HFF-Myc (cell line): ENCODE measurements at regions not wholly inside any gene's neighbourhood (a gene's known extent, or its start where the extent isn't known, plus 50 kb on each side); places are given as distances from the start of the nearest gene placed in this dataset.

Experiments used
- DNase-seq: peaks from one replicate; pipeline ENCODE4 v3.0.0-alpha.2; 2011; ENCODE audit warnings: low read depth; ENCODE audit errors: extremely low read depth
- H3K4me3 ChIP-seq: replicated peaks from 2 replicates; pipeline ENCODE4 v1.5.1; 2011; ENCODE audit warnings: low read depth, mild to moderate bottlenecking, control low read depth, low read length
- TF ChIP-seq, protein P1 (sequence below): IDR thresholded peaks from 2 replicates; pipeline ENCODE4 v1.5.1; 2012; ENCODE audit warnings: mild to moderate bottlenecking, low read depth, low read length, control low read depth; ENCODE audit errors: missing control alignments

- H3K4me3 ChIP-seq, result no peak overlapping the region
- no peak for DNase-seq
- TF ChIP-seq, protein P1, sequence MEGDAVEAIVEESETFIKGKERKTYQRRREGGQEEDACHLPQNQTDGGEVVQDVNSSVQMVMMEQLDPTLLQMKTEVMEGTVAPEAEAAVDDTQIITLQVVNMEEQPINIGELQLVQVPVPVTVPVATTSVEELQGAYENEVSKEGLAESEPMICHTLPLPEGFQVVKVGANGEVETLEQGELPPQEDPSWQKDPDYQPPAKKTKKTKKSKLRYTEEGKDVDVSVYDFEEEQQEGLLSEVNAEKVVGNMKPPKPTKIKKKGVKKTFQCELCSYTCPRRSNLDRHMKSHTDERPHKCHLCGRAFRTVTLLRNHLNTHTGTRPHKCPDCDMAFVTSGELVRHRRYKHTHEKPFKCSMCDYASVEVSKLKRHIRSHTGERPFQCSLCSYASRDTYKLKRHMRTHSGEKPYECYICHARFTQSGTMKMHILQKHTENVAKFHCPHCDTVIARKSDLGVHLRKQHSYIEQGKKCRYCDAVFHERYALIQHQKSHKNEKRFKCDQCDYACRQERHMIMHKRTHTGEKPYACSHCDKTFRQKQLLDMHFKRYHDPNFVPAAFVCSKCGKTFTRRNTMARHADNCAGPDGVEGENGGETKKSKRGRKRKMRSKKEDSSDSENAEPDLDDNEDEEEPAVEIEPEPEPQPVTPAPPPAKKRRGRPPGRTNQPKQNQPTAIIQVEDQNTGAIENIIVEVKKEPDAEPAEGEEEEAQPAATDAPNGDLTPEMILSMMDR, result no peak
These were observed 351.4 kb downstream of the MDFIC start for GRCh38 chr7:115273139-115273772.

DNA sequence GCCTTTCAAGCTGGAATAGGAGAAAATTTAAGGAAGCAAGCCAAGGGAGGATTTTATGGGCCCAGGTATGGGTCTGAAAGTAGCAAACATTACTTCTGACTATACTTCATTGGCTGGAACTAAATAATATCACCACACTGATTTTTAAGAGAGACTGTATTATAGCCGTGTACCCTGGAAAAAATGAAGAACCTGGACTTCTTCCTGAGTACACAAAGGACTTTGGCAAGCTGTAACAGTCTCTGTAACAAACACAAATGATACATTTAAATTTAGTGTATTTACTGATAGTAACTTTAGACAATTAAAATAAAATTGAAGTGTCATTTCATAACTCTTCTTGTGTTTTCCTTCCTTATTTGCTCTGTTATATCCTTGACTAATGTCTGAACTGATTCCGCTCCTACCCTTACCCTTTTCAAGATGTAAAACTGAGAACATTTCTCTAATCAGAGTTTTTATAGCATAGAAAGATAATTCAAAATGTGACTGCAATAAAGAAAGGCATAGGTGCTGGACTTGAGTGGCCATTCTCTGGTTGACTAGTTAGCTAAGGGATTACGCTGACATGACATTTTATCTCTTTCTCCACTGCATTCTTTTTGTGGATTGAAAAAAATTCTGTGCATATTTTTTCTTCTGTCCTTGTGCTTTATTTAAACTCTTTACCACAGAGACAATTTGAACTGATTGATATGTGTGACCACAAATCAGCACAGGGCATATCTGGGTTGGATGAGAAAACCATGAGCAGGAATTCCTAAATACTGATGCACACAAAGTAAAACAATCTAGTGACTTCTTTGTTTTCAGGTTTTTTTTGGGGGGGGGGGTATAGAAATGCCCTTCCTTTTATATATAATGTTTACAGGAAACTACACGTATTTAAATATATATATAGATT lies 349.7 kb downstream of the MDFIC start:
- TF ChIP-seq, protein P1, result no peak
- DNase-seq, result no peak

GRCh38 chr7:115269486-115269885 lies 347.6 kb downstream of the MDFIC start:
- TF ChIP-seq, protein P1, result no peak
- DNase-seq, result no peak
- no peak overlapping the region for H3K4me3 ChIP-seq

More for the DNA sequence above, 349.7 kb downstream of the MDFIC start:
- no peak overlapping the region for H3K4me3 ChIP-seq

GRCh38 chr7:115267503-115267902 lies 345.6 kb downstream of the MDFIC start:
- H3K4me3 ChIP-seq, result no peak overlapping the region
- DNase-seq, result no peak
- TF ChIP-seq, protein P1, result no peak

GRCh38 chr7:115260381-115260780 lies 338.5 kb downstream of the MDFIC start:
- TF ChIP-seq, protein P1, result no peak
- no peak for DNase-seq
- H3K4me3 ChIP-seq, result no peak overlapping the region

- H3K4me3 ChIP-seq, result no peak overlapping the region
- TF ChIP-seq, protein P1, result no peak
- no peak for DNase-seq
These were observed 330.6 kb downstream of the MDFIC start for GRCh38 chr7:115252461-115252860.
